Central memory CD8-positive, alpha-beta T cell (primary cell): ENCODE measurements at regions not wholly inside any gene's neighbourhood (a gene's known extent, or its start where the extent isn't known, plus 50 kb on each side); places are given as distances from the start of the nearest gene placed in this dataset.

ENCODE experiments used
- ATAC-seq: fragments of 150-1000 bp; cut with Tn5 transposase; replicated peaks from 2 replicates; pipeline ENCODE4 v1.10.0; 2022; ENCODE audit warnings: mild to moderate bottlenecking, moderate FRiP score, moderate number of reproducible peaks; ENCODE audit not compliant: poor library complexity, severe bottlenecking; ENCODE audit errors: extremely low read depth
- DNase-seq, 2 donors: peaks; one replicate each; pipeline ENCODE4 v3.0.0; 2021; ENCODE audit warnings: low spot score in 2 of 2
- H3K27ac Mint-ChIP-seq: one replicate; pipeline ENCODE4 v1.8.0; 2022; ENCODE audit warnings: low read depth, mild to moderate bottlenecking, moderate library complexity, mixed read lengths
- H3K27me3 Mint-ChIP-seq: one replicate; pipeline ENCODE4 v1.8.0; 2022; ENCODE audit warnings: mixed read lengths
- H3K36me3 Mint-ChIP-seq: one replicate; pipeline ENCODE4 v1.8.0; 2022; ENCODE audit warnings: mild to moderate bottlenecking, moderate library complexity, mixed read lengths; ENCODE audit not compliant: insufficient read depth
- H3K4me1 Mint-ChIP-seq: one replicate; pipeline ENCODE4 v1.8.0; 2022; ENCODE audit warnings: mixed read lengths
- H3K4me3 Mint-ChIP-seq: one replicate; pipeline ENCODE4 v1.8.0; 2022; ENCODE audit warnings: mild to moderate bottlenecking, moderate library complexity, mixed read lengths
- H3K9me3 Mint-ChIP-seq: one replicate; pipeline ENCODE4 v1.8.0; 2022; ENCODE audit warnings: mixed read lengths

DNA sequence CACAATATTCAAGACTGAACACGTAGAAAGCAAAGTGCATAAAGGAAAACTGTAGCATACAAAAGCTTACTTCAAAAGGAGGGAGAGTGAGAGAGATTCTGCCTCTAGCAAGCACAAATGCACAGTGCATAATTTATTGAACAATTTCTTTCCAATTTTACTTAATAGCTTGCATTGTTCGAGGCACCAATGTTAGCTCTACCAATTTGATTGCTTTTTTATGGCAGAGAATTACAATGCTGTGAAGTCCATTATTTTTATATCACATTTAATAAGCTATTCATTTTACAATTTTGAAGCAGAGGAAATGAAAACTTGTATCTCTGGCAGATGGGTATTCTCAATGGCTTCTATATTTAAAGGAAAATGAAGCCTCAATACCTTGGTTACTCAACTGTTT, 331.7 kb downstream of the GPM6A start:
- no peaks in the 10 kb centered on the region for H3K36me3 Mint-ChIP-seq
- H3K4me1 Mint-ChIP-seq: no peaks in the 10 kb centered on the region
- no peak overlapping the region for H3K27ac Mint-ChIP-seq
- no peak overlapping the region for H3K4me3 Mint-ChIP-seq
- ATAC-seq (no peak), DNase-seq (no peak)
- H3K9me3 Mint-ChIP-seq: no peaks in the 10 kb centered on the region
- no peaks in the 10 kb centered on the region for H3K27me3 Mint-ChIP-seq

- peaks cover 20% of the 10 kb centered on the region for H3K9me3 Mint-ChIP-seq
- ATAC-seq: no peak
- H3K27me3 Mint-ChIP-seq: no peaks in the 10 kb centered on the region
- H3K4me3 Mint-ChIP-seq: no peak overlapping the region
- DNase-seq: no peak
- no peaks in the 10 kb centered on the region for H3K4me1 Mint-ChIP-seq
- H3K27ac Mint-ChIP-seq: no peak overlapping the region
- no peaks in the 10 kb centered on the region for H3K36me3 Mint-ChIP-seq
Observed at GRCh38 chr4:175499735-175500352, 312.2 kb downstream of the GPM6A start.

- Mint-ChIP-seq H3K36me3 (no peaks in the 10 kb centered on the region), H3K4me3 (no peak overlapping the region), H3K27me3 (no peaks in the 10 kb centered on the region), H3K27ac (no peak overlapping the region), H3K4me1 (no peaks in the 10 kb centered on the region), H3K9me3 (peaks cover 23% of the 10 kb centered on the region)
- no peak for DNase-seq
- ATAC-seq: no peak
Observed at GRCh38 chr4:175504318-175504717, 307.7 kb downstream of the GPM6A start.

DNA sequence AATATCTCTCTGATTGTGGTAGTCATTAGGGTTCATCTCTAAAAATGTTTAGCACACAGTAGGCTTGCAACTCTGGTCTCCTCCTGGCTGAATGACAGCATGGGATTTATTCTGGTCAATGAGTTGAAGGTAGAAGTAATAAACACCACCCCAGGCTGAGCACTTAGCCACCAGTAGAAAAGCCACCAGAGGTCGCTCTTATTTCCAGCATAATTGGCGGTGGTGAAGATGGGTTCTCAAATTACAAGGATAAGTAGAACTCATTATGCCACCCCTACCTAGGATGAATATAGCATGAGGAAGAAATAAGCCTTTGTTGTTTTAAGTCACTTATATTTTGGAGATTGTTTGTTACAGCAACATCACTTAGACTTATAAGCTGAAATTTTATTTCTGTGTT, 302.7 kb downstream of the GPM6A start:
- DNase-seq: no peak
- H3K27ac Mint-ChIP-seq: no peak overlapping the region

DNA sequence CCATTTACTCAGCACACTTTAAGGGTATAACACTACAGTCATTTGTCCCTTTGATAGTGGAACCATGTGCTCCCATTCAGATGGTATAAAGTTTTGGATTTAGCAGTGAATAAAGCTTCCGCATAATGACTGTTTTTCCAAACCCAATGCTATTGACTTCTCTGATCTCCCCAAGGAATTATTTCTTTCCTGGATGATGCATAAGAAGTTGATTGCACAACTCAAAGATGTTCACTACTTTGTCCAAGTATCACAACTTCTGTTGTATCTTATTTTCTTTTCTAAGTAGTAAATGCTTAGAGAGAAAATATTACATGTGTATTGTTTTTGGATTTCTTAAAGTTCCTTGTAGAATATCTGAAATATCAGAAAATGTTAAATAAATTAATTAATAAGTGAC, 300.2 kb downstream of the GPM6A start:
- Mint-ChIP-seq H3K27ac (no peak overlapping the region), H3K9me3 (peaks cover 17% of the 10 kb centered on the region), H3K27me3 (no peaks in the 10 kb centered on the region), H3K4me3 (no peak overlapping the region), H3K4me1 (no peaks in the 10 kb centered on the region), H3K36me3 (peaks cover 2% of the 10 kb centered on the region)
- ATAC-seq (no peak), DNase-seq (no peak)

More for the DNA sequence above, 302.7 kb downstream of the GPM6A start:
- Mint-ChIP-seq H3K27me3 (no peaks in the 10 kb centered on the region), H3K4me1 (no peaks in the 10 kb centered on the region), H3K4me3 (no peak overlapping the region), H3K9me3 (peaks cover 17% of the 10 kb centered on the region), H3K36me3 (peaks cover 2% of the 10 kb centered on the region)
- ATAC-seq: no peak

- Mint-ChIP-seq H3K27ac (no peak overlapping the region), H3K4me1 (no peaks in the 10 kb centered on the region), H3K36me3 (peaks cover 2% of the 10 kb centered on the region), H3K9me3 (peaks cover 17% of the 10 kb centered on the region), H3K4me3 (no peak overlapping the region), H3K27me3 (no peaks in the 10 kb centered on the region)
- DNase-seq (no peak), ATAC-seq (no peak)
Observed at GRCh38 chr4:175514174-175514573, 297.9 kb downstream of the GPM6A start.

- Mint-ChIP-seq H3K4me3 (no peak overlapping the region), H3K4me1 (no peaks in the 10 kb centered on the region), H3K27ac (no peak overlapping the region), H3K36me3 (no peaks in the 10 kb centered on the region), H3K9me3 (peaks cover 11% of the 10 kb centered on the region), H3K27me3 (no peaks in the 10 kb centered on the region)
- ATAC-seq (no peak), DNase-seq (no peak)
Observed at GRCh38 chr4:175530655-175531054, 281.4 kb downstream of the GPM6A start.

DNA sequence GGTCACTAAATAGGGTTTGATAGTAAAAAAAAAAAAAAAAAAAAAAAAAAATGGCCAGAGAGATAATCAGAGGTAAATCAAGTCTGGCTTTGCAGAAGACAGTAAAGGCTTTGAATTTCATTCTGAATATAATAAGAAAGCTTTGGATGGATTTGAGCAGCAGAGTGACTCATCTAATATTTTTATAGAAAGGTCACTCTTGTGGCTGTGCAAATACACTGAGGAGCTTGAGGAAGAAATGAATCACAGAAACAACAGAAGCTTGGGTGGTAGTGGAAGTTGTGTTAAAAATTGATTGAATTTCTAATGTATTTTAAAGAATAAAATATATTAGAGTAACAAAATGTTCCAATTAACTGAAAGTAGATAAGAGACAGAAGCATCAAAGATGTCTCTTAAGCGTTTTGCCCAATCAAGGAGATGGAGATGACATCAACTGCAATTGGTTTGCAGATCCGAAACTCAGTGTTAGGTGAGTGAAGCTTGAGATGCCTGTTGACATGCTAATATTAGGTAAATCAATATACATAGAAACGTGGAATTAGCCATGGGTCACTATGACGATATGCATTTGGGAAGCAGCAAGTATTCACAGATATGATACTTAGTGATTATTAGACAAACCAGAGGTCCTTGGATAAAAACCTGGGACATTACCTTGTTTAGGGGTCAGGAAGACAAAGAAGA, 280.5 kb downstream of the GPM6A start:
- H3K27ac Mint-ChIP-seq: no peak overlapping the region
- H3K27me3 Mint-ChIP-seq: no peaks in the 10 kb centered on the region
- H3K36me3 Mint-ChIP-seq: no peaks in the 10 kb centered on the region

GRCh38 chr4:175536852-175537453, 275.1 kb downstream of the GPM6A start:
- DNase-seq (no peak), ATAC-seq (no peak)
- H3K27me3 Mint-ChIP-seq: no peaks in the 10 kb centered on the region
- H3K36me3 Mint-ChIP-seq: no peaks in the 10 kb centered on the region
- H3K27ac Mint-ChIP-seq: no peak overlapping the region
- no peaks in the 10 kb centered on the region for H3K9me3 Mint-ChIP-seq
- no peaks in the 10 kb centered on the region for H3K4me1 Mint-ChIP-seq
- no peak overlapping the region for H3K4me3 Mint-ChIP-seq

More for the DNA sequence above, 280.5 kb downstream of the GPM6A start:
- H3K4me3 Mint-ChIP-seq: no peak overlapping the region
- no peak for DNase-seq
- ATAC-seq: no peak
- H3K9me3 Mint-ChIP-seq: peaks cover 5% of the 10 kb centered on the region
- H3K4me1 Mint-ChIP-seq: no peaks in the 10 kb centered on the region

DNA sequence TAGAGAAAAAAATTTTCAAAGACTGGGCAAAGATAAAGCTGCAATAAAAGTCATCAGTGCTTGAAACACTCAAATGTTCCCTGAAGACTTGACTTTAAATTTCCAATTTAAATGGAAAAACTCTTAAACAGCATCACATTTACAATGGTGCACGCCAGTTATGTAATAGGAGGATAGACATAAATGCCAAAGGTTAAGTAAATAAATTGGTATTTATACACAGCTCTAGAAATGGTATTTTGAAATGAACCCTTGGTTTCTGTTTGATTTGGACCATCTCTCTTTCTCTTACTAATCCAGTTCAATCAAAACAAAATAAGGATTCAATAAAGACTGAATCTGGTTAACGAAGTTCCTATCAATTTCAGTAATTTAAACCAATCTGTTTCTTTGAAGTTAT, 272.6 kb downstream of the GPM6A start:
- DNase-seq (no peak), ATAC-seq (no peak)
- Mint-ChIP-seq H3K4me3 (no peak overlapping the region), H3K27me3 (no peaks in the 10 kb centered on the region), H3K4me1 (no peaks in the 10 kb centered on the region), H3K27ac (no peak overlapping the region), H3K36me3 (no peaks in the 10 kb centered on the region), H3K9me3 (no peaks in the 10 kb centered on the region)

DNA sequence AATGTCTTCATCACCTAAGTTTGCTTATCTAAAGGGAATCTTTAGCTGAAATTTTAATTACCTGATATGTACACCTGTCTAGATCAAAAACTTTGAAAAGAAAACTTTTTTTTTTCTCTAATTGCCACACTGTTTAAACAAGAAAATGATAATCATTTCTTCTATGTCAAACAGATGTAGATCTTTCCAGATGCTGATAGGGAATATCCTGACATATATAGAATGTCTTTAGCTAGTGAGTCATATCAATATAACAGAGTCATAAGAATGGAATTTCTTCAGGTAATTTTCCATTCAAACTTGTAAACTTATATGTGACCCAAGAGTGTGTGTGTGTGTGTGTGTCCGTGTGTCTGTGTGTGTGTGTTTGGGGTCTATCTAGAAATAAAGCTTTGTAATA, 271.9 kb downstream of the GPM6A start:
- no peak for ATAC-seq
- Mint-ChIP-seq H3K36me3 (no peaks in the 10 kb centered on the region), H3K27me3 (no peaks in the 10 kb centered on the region), H3K4me3 (no peak overlapping the region), H3K4me1 (no peaks in the 10 kb centered on the region), H3K9me3 (no peaks in the 10 kb centered on the region), H3K27ac (no peak overlapping the region)
- DNase-seq: no peak

DNA sequence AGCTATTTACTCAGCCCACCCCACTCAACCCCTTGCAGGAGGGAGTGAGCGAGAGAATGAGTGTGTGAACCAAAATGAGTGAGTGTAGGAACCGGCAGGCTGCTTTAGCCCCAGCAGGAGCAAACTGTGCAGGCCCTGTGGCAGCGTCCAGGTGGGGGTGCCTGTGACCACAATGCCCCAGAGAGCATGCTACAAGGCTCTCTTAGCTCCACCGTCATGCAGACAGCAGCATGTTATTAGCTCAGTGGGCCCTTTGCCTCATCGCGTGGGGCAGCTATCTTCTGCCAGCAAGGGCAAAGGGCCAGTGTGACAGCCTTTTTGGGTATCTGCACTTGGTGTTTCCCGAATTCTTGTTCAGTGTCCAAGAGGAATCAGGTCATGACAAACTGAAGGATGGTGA, 271.3 kb downstream of the GPM6A start:
- no peaks in the 10 kb centered on the region for H3K4me1 Mint-ChIP-seq
- H3K27me3 Mint-ChIP-seq: no peaks in the 10 kb centered on the region
- DNase-seq: no peak
- no peak overlapping the region for H3K27ac Mint-ChIP-seq
- H3K4me3 Mint-ChIP-seq: no peak overlapping the region
- H3K36me3 Mint-ChIP-seq: no peaks in the 10 kb centered on the region
- no peaks in the 10 kb centered on the region for H3K9me3 Mint-ChIP-seq
- no peak for ATAC-seq

DNA sequence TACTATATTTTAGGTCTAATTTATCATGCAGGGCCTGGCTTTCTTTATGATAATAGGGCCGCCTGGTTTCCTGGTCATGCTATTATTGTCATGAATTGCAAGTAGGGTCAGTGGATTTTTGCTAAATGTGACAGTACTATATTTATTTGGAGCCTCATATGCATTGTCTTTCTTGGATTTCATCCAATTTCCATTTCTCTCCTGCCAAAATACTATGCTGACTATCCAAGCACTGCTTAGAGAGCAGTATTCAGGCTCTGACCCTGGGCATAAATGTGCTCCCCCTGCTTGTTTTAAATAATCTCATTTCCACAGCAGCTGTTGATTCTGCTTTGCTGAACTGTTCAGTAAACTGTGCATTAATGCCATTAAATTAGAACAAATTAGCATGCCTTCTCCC, 269.3 kb downstream of the GPM6A start:
- Mint-ChIP-seq H3K9me3 (no peaks in the 10 kb centered on the region), H3K4me3 (no peak overlapping the region), H3K36me3 (no peaks in the 10 kb centered on the region), H3K27ac (no peak overlapping the region), H3K27me3 (no peaks in the 10 kb centered on the region), H3K4me1 (no peaks in the 10 kb centered on the region)
- ATAC-seq (no peak), DNase-seq (no peak)
